Caco-2 (cell line): ENCODE measurements at regions not wholly inside any gene's neighbourhood (a gene's known extent, or its start where the extent isn't known, plus 50 kb on each side); places are given as distances from the start of the nearest gene placed in this dataset.

Source experiments
- BruUV-seq: library from RNA; stranded (reverse); fragments of 400-500 nt; replicated peaks from 2 replicates; lab custom pipeline; 2021; lab: Mats Ljungman, UMichigan
- CTCF ChIA-PET: fragments of 300-600 bp; sonication (Branson Sonifier 250); formaldehyde crosslinking; loops from one replicate; lab custom pipeline; 2022; ENCODE audit warnings: antibody characterized with exemption; lab: Charles Lee
- POLR2A ChIA-PET: fragments of 300-600 bp; sonication (Branson Sonifier 250); formaldehyde crosslinking; loops from one replicate; lab custom pipeline; 2022; ENCODE audit warnings: antibody characterized with exemption; lab: Charles Lee
- DNase-seq, 2 experiments: peaks; one replicate each; pipeline versions ENCODE4 v3.0.0 to v3.0.0-alpha.2; 2020 to 2022
- H3K27me3 ChIP-seq: replicated peaks from 2 replicates; pipeline ENCODE4 v1.6.0; 2011; ENCODE audit warnings: low read length; ENCODE audit not compliant: control insufficient read depth, insufficient read depth
- H3K36me3 ChIP-seq: 2 replicates; pipeline ENCODE4 v1.5.1; 2011; ENCODE audit warnings: low read length; ENCODE audit not compliant: control insufficient read depth, insufficient read depth
- H3K4me1 ChIP-seq: fragments of 250-450 bp; sonication (Bioruptor Pico); 2 replicates; pipeline ENCODE4 v1.5.1; 2020; ENCODE audit warnings: mild to moderate bottlenecking
- H3K4me3 ChIP-seq: 2 replicates; pipeline ENCODE4 v1.5.1; 2011; ENCODE audit warnings: low read depth, mild to moderate bottlenecking, control low read depth, low read length
- H3K9me3 ChIP-seq: fragments of 250-450 bp; sonication (Bioruptor Pico); 2 replicates; pipeline ENCODE4 v1.5.1; 2020; ENCODE audit warnings: mild to moderate bottlenecking, moderate library complexity
- H3K27ac Mint-ChIP-seq: one replicate; pipeline ENCODE4 v1.8.0; 2022; ENCODE audit warnings: mixed read lengths; ENCODE audit not compliant: unreplicated experiment
- H3K27me3 Mint-ChIP-seq: one replicate; pipeline ENCODE4 v1.8.0; 2022; ENCODE audit warnings: mixed read lengths; ENCODE audit not compliant: insufficient read depth, unreplicated experiment
- H3K36me3 Mint-ChIP-seq: one replicate; pipeline ENCODE4 v1.8.0; 2022; ENCODE audit warnings: mild to moderate bottlenecking, mixed read lengths; ENCODE audit not compliant: insufficient read depth, unreplicated experiment
- H3K4me1 Mint-ChIP-seq: one replicate; pipeline ENCODE4 v1.8.0; 2022; ENCODE audit warnings: low read depth, mixed read lengths; ENCODE audit not compliant: unreplicated experiment
- H3K4me3 Mint-ChIP-seq: one replicate; pipeline ENCODE4 v1.8.0; 2022; ENCODE audit warnings: mild to moderate bottlenecking, moderate library complexity, mixed read lengths; ENCODE audit not compliant: unreplicated experiment
- H3K9me3 Mint-ChIP-seq: one replicate; pipeline ENCODE4 v1.8.0; 2022; ENCODE audit warnings: mixed read lengths; ENCODE audit not compliant: unreplicated experiment
- intact Hi-C: fragments of 100-400 bp; cut with micrococcal nuclease; formaldehyde crosslinking; loops from one replicate; pipeline ENCODE4 v1.10.0; 2022; ENCODE audit not compliant: unreplicated experiment
- TF ChIP-seq, protein P1 (sequence below), 2 experiments: fragments of 200-600 bp in 1 of 2; IDR thresholded peaks; 1 replicate in 1 of 2; 2 replicates in 1 of 2; pipeline versions ENCODE4 v1.5.1 to v1.8.0; 2011 to 2022; ENCODE audit warnings: antibody characterized with exemption in 1 of 2, control low read depth in 1 of 2, inconsistent platforms in 1 of 2, low read depth in 1 of 2, low read length in 1 of 2, mild to moderate bottlenecking in 1 of 2, moderate library complexity in 1 of 2; ENCODE audit not compliant: insufficient read depth in 1 of 2, severe bottlenecking in 1 of 2, unreplicated experiment in 1 of 2

DNA sequence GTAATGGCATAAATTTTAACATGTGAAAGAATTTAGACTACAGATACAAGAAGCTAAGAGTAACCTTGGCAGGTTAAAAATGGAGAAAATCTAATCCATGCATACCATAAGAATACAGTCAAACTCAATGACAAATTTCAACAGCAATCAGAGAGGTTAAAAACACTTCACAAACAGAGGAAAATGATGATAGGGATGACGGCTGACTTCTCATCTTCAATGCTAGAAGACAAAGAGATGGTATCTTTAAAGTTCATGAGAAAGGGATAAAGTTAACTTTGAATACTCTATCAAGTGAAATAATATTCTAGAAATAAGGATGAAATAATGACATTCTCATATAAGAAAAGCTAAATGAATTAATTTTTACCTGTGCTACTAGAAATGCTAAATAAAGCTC is 1130.2 kb upstream of the MIR17HG start:
- H3K36me3 Mint-ChIP-seq, result no peaks in the 10 kb centered on the region
- H3K27ac Mint-ChIP-seq, result no peak overlapping the region
- TF ChIP-seq, protein P1, sequence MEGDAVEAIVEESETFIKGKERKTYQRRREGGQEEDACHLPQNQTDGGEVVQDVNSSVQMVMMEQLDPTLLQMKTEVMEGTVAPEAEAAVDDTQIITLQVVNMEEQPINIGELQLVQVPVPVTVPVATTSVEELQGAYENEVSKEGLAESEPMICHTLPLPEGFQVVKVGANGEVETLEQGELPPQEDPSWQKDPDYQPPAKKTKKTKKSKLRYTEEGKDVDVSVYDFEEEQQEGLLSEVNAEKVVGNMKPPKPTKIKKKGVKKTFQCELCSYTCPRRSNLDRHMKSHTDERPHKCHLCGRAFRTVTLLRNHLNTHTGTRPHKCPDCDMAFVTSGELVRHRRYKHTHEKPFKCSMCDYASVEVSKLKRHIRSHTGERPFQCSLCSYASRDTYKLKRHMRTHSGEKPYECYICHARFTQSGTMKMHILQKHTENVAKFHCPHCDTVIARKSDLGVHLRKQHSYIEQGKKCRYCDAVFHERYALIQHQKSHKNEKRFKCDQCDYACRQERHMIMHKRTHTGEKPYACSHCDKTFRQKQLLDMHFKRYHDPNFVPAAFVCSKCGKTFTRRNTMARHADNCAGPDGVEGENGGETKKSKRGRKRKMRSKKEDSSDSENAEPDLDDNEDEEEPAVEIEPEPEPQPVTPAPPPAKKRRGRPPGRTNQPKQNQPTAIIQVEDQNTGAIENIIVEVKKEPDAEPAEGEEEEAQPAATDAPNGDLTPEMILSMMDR (IDR thresholded peaks at IDR 0.05; ENCODE audit: insufficient read depth in 1 of 2, low read depth in 1 of 2, low read length in 1 of 2, severe bottlenecking in 1 of 2, unreplicated experiment in 1 of 2), result no peak
- BruUV-seq, result no TSS peak
- no peak overlapping the region for H3K4me3 ChIP-seq
- no peaks in the 10 kb centered on the region for H3K9me3 ChIP-seq
- no peaks in the 10 kb centered on the region for H3K27me3 ChIP-seq
- H3K4me1 ChIP-seq, result no peaks in the 10 kb centered on the region
- H3K4me3 Mint-ChIP-seq, result no peak overlapping the region
- H3K27me3 Mint-ChIP-seq, result no peaks in the 10 kb centered on the region
- intact Hi-C loops, result no loop called here
- H3K4me1 Mint-ChIP-seq, result no peaks in the 10 kb centered on the region
- ChIA-PET POLR2A (no interaction called here), CTCF (no interaction called here)
- no peak for DNase-seq
- no peaks in the 10 kb centered on the region for H3K36me3 ChIP-seq
- H3K9me3 Mint-ChIP-seq, result no peaks in the 10 kb centered on the region

DNA sequence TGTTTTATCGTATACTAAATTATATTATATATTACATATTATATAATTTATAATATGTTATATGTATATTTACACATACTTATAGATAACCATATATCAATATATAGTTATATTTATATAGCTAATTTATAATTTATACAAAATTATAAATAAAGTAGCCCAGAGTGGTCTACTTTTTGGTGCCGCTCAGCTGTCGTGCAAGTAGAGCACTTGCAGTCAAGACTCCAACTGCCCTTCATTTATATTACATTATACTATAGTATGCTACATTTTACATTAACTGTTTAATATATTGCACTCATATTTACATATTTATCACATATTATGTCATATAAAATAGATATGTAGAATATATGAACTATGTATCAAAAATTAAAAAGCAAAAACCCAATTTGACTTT is 1124.7 kb upstream of the MIR17HG start:
- peaks cover 3% of the 10 kb centered on the region for H3K27me3 Mint-ChIP-seq
- no peak for DNase-seq
- BruUV-seq, result no TSS peak
- no peak overlapping the region for H3K27ac Mint-ChIP-seq
- no peaks in the 10 kb centered on the region for H3K4me1 ChIP-seq
- no peak overlapping the region for H3K4me3 ChIP-seq
- ChIA-PET CTCF (no interaction called here), POLR2A (no interaction called here)
- H3K9me3 Mint-ChIP-seq, result no peaks in the 10 kb centered on the region
- H3K27me3 ChIP-seq, result no peaks in the 10 kb centered on the region
- intact Hi-C loops, result no loop called here
- TF ChIP-seq, protein P1 (IDR thresholded peaks at IDR 0.05; ENCODE audit: insufficient read depth in 1 of 2, low read depth in 1 of 2, low read length in 1 of 2, severe bottlenecking in 1 of 2, unreplicated experiment in 1 of 2), result no peak
- no peaks in the 10 kb centered on the region for H3K9me3 ChIP-seq
- H3K4me3 Mint-ChIP-seq, result no peak overlapping the region
- no peaks in the 10 kb centered on the region for H3K36me3 ChIP-seq
- no peaks in the 10 kb centered on the region for H3K4me1 Mint-ChIP-seq
- H3K36me3 Mint-ChIP-seq, result no peaks in the 10 kb centered on the region

GRCh38 chr13:90230311-90230710 is 1117.2 kb upstream of the MIR17HG start:
- intact Hi-C loops, result no loop called here
- Mint-ChIP-seq H3K27ac (no peak overlapping the region), H3K27me3 (no peaks in the 10 kb centered on the region), H3K36me3 (no peaks in the 10 kb centered on the region), H3K9me3 (peaks cover 13% of the 10 kb centered on the region), H3K4me3 (no peak overlapping the region), H3K4me1 (no peaks in the 10 kb centered on the region)
- TF ChIP-seq, protein P1 (IDR thresholded peaks at IDR 0.05; ENCODE audit: insufficient read depth in 1 of 2, low read depth in 1 of 2, low read length in 1 of 2, severe bottlenecking in 1 of 2, unreplicated experiment in 1 of 2), result no peak
- POLR2A ChIA-PET, result no interaction called here
- no peaks in the 10 kb centered on the region for H3K9me3 ChIP-seq
- H3K4me3 ChIP-seq, result no peak overlapping the region
- H3K4me1 ChIP-seq, result no peaks in the 10 kb centered on the region
- no TSS peak for BruUV-seq
- CTCF ChIA-PET, result no interaction called here
- no peaks in the 10 kb centered on the region for H3K27me3 ChIP-seq
- no peak for DNase-seq
- no peaks in the 10 kb centered on the region for H3K36me3 ChIP-seq
